B cell (primary cell): ENCODE measurements at regions not wholly inside any gene's neighbourhood (a gene's known extent, or its start where the extent isn't known, plus 50 kb on each side); places are given as distances from the start of the nearest gene placed in this dataset.

ENCODE experiments used
- ATAC-seq: fragments of 200-7000 bp; cut with Tn5 transposase; one replicate; pipeline ENCODE4 v1.10.0; 2021; ENCODE audit warnings: low read depth, mild to moderate bottlenecking, moderate number of reproducible peaks, moderate library complexity
- CTCF ChIA-PET: fragments of 350-600 bp; sonication (Branson Sonifier 250); formaldehyde crosslinking; loops from one replicate; lab custom pipeline; 2021; ENCODE audit warnings: antibody characterized with exemption, inconsistent platforms; lab: Charles Lee
- POLR2A ChIA-PET: fragments of 350-600 bp; sonication (Branson Sonifier 250); formaldehyde crosslinking; loops from one replicate; lab custom pipeline; 2021; ENCODE audit warnings: antibody characterized with exemption; lab: Charles Lee
- DNase-seq: peaks from one replicate; pipeline ENCODE4 v3.0.0; 2013
- H2AFZ ChIP-seq: 2 replicates; pipeline ENCODE4 v1.6.1; 2012; ENCODE audit warnings: mild to moderate bottlenecking, low read depth, low read length; ENCODE audit not compliant: insufficient read depth, poor library complexity, severe bottlenecking
- H3K27ac ChIP-seq, 2 donors: 1 replicate in 1 of 2; 2 replicates in 1 of 2; pipeline ENCODE4 v1.5.1; 2012 to 2013; ENCODE audit warnings: low read length in 2 of 2, mild to moderate bottlenecking in 2 of 2, moderate library complexity in 1 of 2
- H3K27me3 ChIP-seq, 4 experiments: fragments of 200-600 bp in 1 of 4; sonication (generic) in 1 of 4; replicated peaks in 1 of 4; 1 replicate in 2 of 4; 2 replicates in 2 of 4; pipeline versions ENCODE4 v1.6.1 to v1.7.0; 2013 to 2016; ENCODE audit warnings: low read length in 3 of 4, mild to moderate bottlenecking in 2 of 4, mixed read lengths in 1 of 4, moderate library complexity in 1 of 4; ENCODE audit not compliant: insufficient read depth in 4 of 4, control insufficient read depth in 3 of 4; ENCODE audit errors: control extremely low read depth in 1 of 4
- H3K36me3 ChIP-seq, 2 experiments: replicated peaks in 1 of 2; 1 replicate in 1 of 2; 2 replicates in 1 of 2; pipeline versions ENCODE4 v1.6.1 to v1.7.1; 2013; ENCODE audit warnings: low read length in 1 of 2; ENCODE audit not compliant: insufficient read depth in 2 of 2, control insufficient read depth in 1 of 2; ENCODE audit errors: control extremely low read depth in 1 of 2, extremely low read depth in 1 of 2
- H3K4me1 ChIP-seq, 2 donors: fragments of 200-600 bp in 1 of 2; sonication (generic) in 1 of 2; 1 replicate in 1 of 2; 2 replicates in 1 of 2; pipeline versions ENCODE4 v1.5.1 to v1.6.1; 2013 to 2017; ENCODE audit warnings: low read length in 2 of 2; ENCODE audit not compliant: control insufficient read depth in 2 of 2, insufficient read depth in 2 of 2
- H3K4me2 ChIP-seq: replicated peaks from 2 replicates; pipeline ENCODE3; 2012; ENCODE audit warnings: mild to moderate bottlenecking, low read depth, low read length; ENCODE audit not compliant: poor library complexity, severe bottlenecking
- H3K4me3 ChIP-seq, 5 experiments: fragments of 200-600 bp in 1 of 5; sonication (generic) in 1 of 5; 1 replicate in 3 of 5; 2 replicates in 2 of 5; pipeline versions ENCODE4 v1.5.1 to v1.7.0; 2011 to 2016; ENCODE audit warnings: low read length in 4 of 5, mild to moderate bottlenecking in 4 of 5, low read depth in 2 of 5, control low read depth in 1 of 5, moderate library complexity in 1 of 5; ENCODE audit not compliant: insufficient read depth in 1 of 5; ENCODE audit errors: control extremely low read depth in 1 of 5, extremely low read depth in 1 of 5
- H3K79me2 ChIP-seq: fragments of 200-600 bp; sonication (generic); one replicate; pipeline ENCODE4 v1.6.0; 2016; ENCODE audit warnings: low read length; ENCODE audit not compliant: control insufficient read depth, insufficient read depth
- H3K9ac ChIP-seq: fragments of 200-600 bp; sonication (generic); 2 replicates; pipeline ENCODE4 v1.6.1; 2017; ENCODE audit warnings: mild to moderate bottlenecking, low read length, moderate library complexity
- H3K9me3 ChIP-seq, 3 donors: one replicate each; pipeline versions ENCODE4 v1.6.1 to v1.7.1; 2013; ENCODE audit warnings: low read length in 2 of 3; ENCODE audit not compliant: control insufficient read depth in 2 of 3, insufficient read depth in 1 of 3; ENCODE audit errors: control extremely low read depth in 1 of 3
- H4K20me1 ChIP-seq: 2 replicates; pipeline ENCODE4 v1.6.0; 2012; ENCODE audit warnings: mild to moderate bottlenecking, low read length; ENCODE audit not compliant: insufficient read depth, control insufficient read depth, poor library complexity, severe bottlenecking
- H3K27ac Mint-ChIP-seq: one replicate; pipeline ENCODE4 v1.8.0; 2021; ENCODE audit warnings: mixed read lengths
- H3K27me3 Mint-ChIP-seq: one replicate; pipeline ENCODE4 v1.8.0; 2021; ENCODE audit warnings: mixed read lengths
- H3K4me1 Mint-ChIP-seq: one replicate; pipeline ENCODE4 v1.8.0; 2021; ENCODE audit warnings: mixed read lengths
- H3K4me3 Mint-ChIP-seq: one replicate; pipeline ENCODE4 v1.8.0; 2021; ENCODE audit warnings: mixed read lengths
- H3K9me3 Mint-ChIP-seq: one replicate; pipeline ENCODE4 v1.8.0; 2022; ENCODE audit warnings: mixed read lengths; ENCODE audit not compliant: insufficient read depth
- CTCF ChIP-seq: fragments of 200-600 bp; IDR thresholded peaks from one replicate; pipeline ENCODE4 v1.8.0; 2022; ENCODE audit warnings: antibody characterized with exemption, mild to moderate bottlenecking
- EZH2 ChIP-seq: IDR thresholded peaks from 2 replicates; pipeline ENCODE4 v1.6.1; 2012; ENCODE audit warnings: borderline replicate concordance, low read depth, mild to moderate bottlenecking, moderate library complexity, low read length; ENCODE audit not compliant: insufficient read depth, poor library complexity, severe bottlenecking
- WGBS: methylation state at CpG from one replicate; pipeline ENCODE4 v1.1.5; 2013; ENCODE audit warnings: missing lambda C conversion rate; ENCODE audit not compliant: insufficient coverage; 5-methylcytosine and 5-hydroxymethylcytosine counted together
- intact Hi-C: fragments of 100-400 bp; cut with micrococcal nuclease; formaldehyde crosslinking; loops from one replicate; pipeline ENCODE4 v1.10.0; 2022

- Histone ChIP-seq H3K9ac (no peak overlapping the region), H2AFZ (no peak overlapping the region), H3K4me2 (no peak overlapping the region), H3K27ac (no peak overlapping the region), H3K36me3 (no peaks in the 10 kb centered on the region), H3K79me2 (no peaks in the 10 kb centered on the region), H3K4me1 (no peaks in the 10 kb centered on the region), H4K20me1 (no peaks in the 10 kb centered on the region), H3K9me3 (no peaks in the 10 kb centered on the region), H3K4me3 (no peak overlapping the region), H3K27me3 (no peaks in the 10 kb centered on the region)
- intact Hi-C loops = no loop called here
- Mint-ChIP-seq H3K27ac (no peak overlapping the region), H3K4me1 (no peaks in the 10 kb centered on the region), H3K4me3 (no peak overlapping the region), H3K9me3 (no peaks in the 10 kb centered on the region), H3K27me3 (peaks cover 5% of the 10 kb centered on the region)
- ATAC-seq (no peak), DNase-seq (no peak)
- POLR2A ChIA-PET = no interaction called here
- CTCF ChIA-PET = no interaction called here
- WGBS = 91% methylated on average over 4 of the region's 11 CpGs
- TF ChIP-seq CTCF (no peak), EZH2 (no peak)
These were observed 159.4 kb downstream of the MACROH2A1 start for GRCh38 chr5:135239453-135240282.

- Mint-ChIP-seq H3K4me1 (no peaks in the 10 kb centered on the region), H3K9me3 (no peaks in the 10 kb centered on the region), H3K27me3 (peaks cover 8% of the 10 kb centered on the region), H3K4me3 (no peak overlapping the region), H3K27ac (no peak overlapping the region)
- no peak overlapping the region for H3K9ac ChIP-seq
- ATAC-seq = no peak
- no peaks in the 10 kb centered on the region for H3K36me3 ChIP-seq
- WGBS = 97% methylated on average over 10 of the region's 11 CpGs
- no peak overlapping the region for H3K27ac ChIP-seq
- intact Hi-C loops = no loop called here
- no peaks in the 10 kb centered on the region for H3K79me2 ChIP-seq
- DNase-seq = no peak
- H3K4me3 ChIP-seq = no peak overlapping the region
- CTCF ChIA-PET = no interaction called here
- no peak overlapping the region for H2AFZ ChIP-seq
- POLR2A ChIA-PET = no interaction called here
- no peak for TF ChIP-seq EZH2
- no peak for TF ChIP-seq CTCF
- no peak overlapping the region for H3K4me2 ChIP-seq
- H3K4me1 ChIP-seq = no peaks in the 10 kb centered on the region
- no peaks in the 10 kb centered on the region for H3K27me3 ChIP-seq
- no peaks in the 10 kb centered on the region for H3K9me3 ChIP-seq
- no peaks in the 10 kb centered on the region for H4K20me1 ChIP-seq
These were observed 160.2 kb downstream of the MACROH2A1 start for GRCh38 chr5:135238622-135239452.
